Lung (tissue), 11 donors: ENCODE measurements at regions not wholly inside any gene's neighbourhood (a gene's known extent, or its start where the extent isn't known, plus 50 kb on each side); places are given as distances from the start of the nearest gene placed in this dataset.

Source experiments
- ATAC-seq: fragments of 200-7000 bp; cut with Tn5 transposase; one replicate; pipeline ENCODE4 v1.9.1; 2020; ENCODE audit warnings: moderate number of reproducible peaks; ENCODE audit not compliant: insufficient read depth, low FRiP score
- DNase-seq, 3 donors: peaks; one replicate each; pipeline ENCODE4 v3.0.0-alpha.2; 2013 to 2017
- H3K27ac ChIP-seq, 2 donors: one replicate each; pipeline ENCODE4 v1.5.1; 2013; ENCODE audit warnings: mild to moderate bottlenecking in 2 of 2, moderate library complexity in 2 of 2, control low read depth in 1 of 2, inconsistent platforms in 1 of 2, low read depth in 1 of 2, low read length in 1 of 2
- H3K27me3 ChIP-seq, 3 donors: one replicate each; pipeline ENCODE4 v1.5.1; 2013; ENCODE audit warnings: low read length in 2 of 3; ENCODE audit not compliant: control insufficient read depth in 3 of 3, insufficient read depth in 3 of 3
- H3K36me3 ChIP-seq, 4 donors: one replicate each; pipeline ENCODE4 v1.5.1; 2013; ENCODE audit warnings: low read length in 4 of 4, mild to moderate bottlenecking in 1 of 4, moderate library complexity in 1 of 4; ENCODE audit not compliant: control insufficient read depth in 4 of 4, insufficient read depth in 4 of 4
- H3K4me1 ChIP-seq, 5 donors: one replicate each; pipeline ENCODE4 v1.5.1; 2013; ENCODE audit warnings: low read length in 5 of 5, mild to moderate bottlenecking in 2 of 5, moderate library complexity in 1 of 5; ENCODE audit not compliant: control insufficient read depth in 5 of 5, insufficient read depth in 5 of 5
- H3K4me3 ChIP-seq: one replicate; pipeline ENCODE4 v1.5.1; 2013; ENCODE audit warnings: mild to moderate bottlenecking, control low read depth, moderate library complexity
- H3K9ac ChIP-seq, 2 donors: one replicate each; pipeline ENCODE4 v1.5.1; 2013; ENCODE audit warnings: low read length in 2 of 2, control low read depth in 1 of 2; ENCODE audit not compliant: insufficient read depth in 1 of 2
- H3K9me3 ChIP-seq, 4 donors: one replicate each; pipeline ENCODE4 v1.5.1; 2013; ENCODE audit warnings: low read length in 3 of 4, mild to moderate bottlenecking in 1 of 4, moderate library complexity in 1 of 4; ENCODE audit not compliant: control insufficient read depth in 4 of 4, insufficient read depth in 3 of 4
- CTCF ChIP-seq: IDR thresholded peaks from 2 replicates; pipeline ENCODE4 v1.5.1; 2012; ENCODE audit warnings: mild to moderate bottlenecking; ENCODE audit errors: control extremely low read depth, extremely low read depth
- WGBS, 2 donors: extraction: QIAGEN DNeasy Blood & Tissue Kit; methylation state at CpG; one replicate each; pipeline ENCODE4 v1.1.7; 2013; 5-methylcytosine and 5-hydroxymethylcytosine counted together
- donor health status: control.
- donor health status: control.
- donor health status: Bipolar disorder and iron deficiency.
- donor health status: healthy.
- donor health status: DM: yes; HTN: yes; CAD: no.

- Histone ChIP-seq H3K9me3 (no peaks in the 10 kb centered on the region), H3K27me3 (no peaks in the 10 kb centered on the region), H3K4me3 (no peak overlapping the region), H3K36me3 (no peaks in the 10 kb centered on the region), H3K27ac (no peak overlapping the region), H3K9ac (no peak overlapping the region), H3K4me1 (no peaks in the 10 kb centered on the region)
- DNase-seq = no peak
- no peak for ATAC-seq
- no peak for TF ChIP-seq CTCF
Measured at GRCh38 chr1:162973381-162973795, 95.8 kb upstream of the RGS4 start.

DNA sequence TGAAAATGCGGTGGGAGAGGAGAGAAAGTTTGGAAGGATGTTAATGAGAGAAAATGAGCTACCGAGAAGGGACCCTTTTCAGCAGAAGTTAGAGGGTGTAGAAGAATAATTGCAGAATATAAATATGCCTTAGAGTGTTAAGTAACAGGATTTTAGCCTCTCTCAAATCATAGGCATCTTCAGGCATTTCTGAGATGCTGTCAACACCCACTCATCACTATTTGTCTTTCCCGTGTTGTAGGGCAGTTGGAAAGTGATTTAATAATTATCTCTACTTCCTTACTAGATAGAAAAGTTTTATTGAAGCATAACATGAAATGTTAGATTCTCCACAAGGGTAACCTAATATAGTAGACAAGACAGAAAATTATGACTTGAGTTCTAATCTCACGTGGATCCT, 96.4 kb upstream of the RGS4 start:
- Histone ChIP-seq H3K9me3 (no peaks in the 10 kb centered on the region), H3K4me1 (no peaks in the 10 kb centered on the region), H3K4me3 (no peak overlapping the region), H3K27me3 (no peaks in the 10 kb centered on the region), H3K36me3 (no peaks in the 10 kb centered on the region), H3K9ac (no peak overlapping the region), H3K27ac (no peak overlapping the region)
- no peak for ATAC-seq
- no peak for DNase-seq
- no peak for TF ChIP-seq CTCF
- 72 to 86% methylated on average over 4 of the region's 4 CpGs for WGBS, 2 donors

- H3K9ac ChIP-seq = no peak overlapping the region
- H3K36me3 ChIP-seq = no peaks in the 10 kb centered on the region
- peaks cover 0 to 3% (median 0%) of the 10 kb centered on the region in 3 donors for H3K27me3 ChIP-seq
- H3K27ac ChIP-seq = no peak overlapping the region
- DNase-seq = no peak
- H3K4me3 ChIP-seq = no peak overlapping the region
- no peaks in the 10 kb centered on the region for H3K4me1 ChIP-seq
- TF ChIP-seq CTCF = no peak
- H3K9me3 ChIP-seq = no peaks in the 10 kb centered on the region
- 69 to 80% methylated on average over 3 of the region's 3 CpGs for WGBS, 2 donors
- no peak for ATAC-seq
Measured at GRCh38 chr1:162970021-162970420, 99.1 kb upstream of the RGS4 start.

DNA sequence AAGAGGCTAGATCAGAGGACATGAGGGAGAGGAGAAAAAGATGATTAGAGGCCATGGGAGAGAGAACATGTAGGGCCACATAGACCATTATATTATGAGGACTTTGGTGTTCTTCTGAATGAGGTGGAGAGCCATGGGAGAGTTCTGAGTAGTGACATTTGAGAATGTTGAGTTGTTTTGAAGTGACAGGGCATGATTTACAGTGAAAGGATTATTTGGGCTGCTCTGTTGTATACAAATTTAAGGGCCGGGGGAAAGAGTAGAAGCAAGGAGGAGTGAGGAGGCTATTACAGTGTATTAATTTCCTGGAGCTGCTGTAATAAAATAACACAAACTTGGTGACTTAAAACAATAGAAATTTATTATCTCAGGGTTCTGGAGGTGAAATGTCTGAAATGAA, 102.5 kb upstream of the RGS4 start:
- H3K27ac ChIP-seq = no peak overlapping the region
- 33 to 59% methylated on average over 1 of the region's 1 CpG for WGBS, 2 donors
- TF ChIP-seq CTCF = no peak
- H3K9ac ChIP-seq = no peak overlapping the region
- no peaks in the 10 kb centered on the region for H3K36me3 ChIP-seq
- DNase-seq (no peak), ATAC-seq (no peak)
- peaks cover 0 to 3% (median 0%) of the 10 kb centered on the region in 3 donors for H3K27me3 ChIP-seq
- H3K4me1 ChIP-seq = no peaks in the 10 kb centered on the region
- H3K4me3 ChIP-seq = no peak overlapping the region
- no peaks in the 10 kb centered on the region for H3K9me3 ChIP-seq
